ENCODE measurements at regions not wholly inside any gene's neighbourhood (a gene's known extent, or its start where the extent isn't known, plus 50 kb on each side); places are given as distances from the start of the nearest gene placed in this dataset.

DNA sequence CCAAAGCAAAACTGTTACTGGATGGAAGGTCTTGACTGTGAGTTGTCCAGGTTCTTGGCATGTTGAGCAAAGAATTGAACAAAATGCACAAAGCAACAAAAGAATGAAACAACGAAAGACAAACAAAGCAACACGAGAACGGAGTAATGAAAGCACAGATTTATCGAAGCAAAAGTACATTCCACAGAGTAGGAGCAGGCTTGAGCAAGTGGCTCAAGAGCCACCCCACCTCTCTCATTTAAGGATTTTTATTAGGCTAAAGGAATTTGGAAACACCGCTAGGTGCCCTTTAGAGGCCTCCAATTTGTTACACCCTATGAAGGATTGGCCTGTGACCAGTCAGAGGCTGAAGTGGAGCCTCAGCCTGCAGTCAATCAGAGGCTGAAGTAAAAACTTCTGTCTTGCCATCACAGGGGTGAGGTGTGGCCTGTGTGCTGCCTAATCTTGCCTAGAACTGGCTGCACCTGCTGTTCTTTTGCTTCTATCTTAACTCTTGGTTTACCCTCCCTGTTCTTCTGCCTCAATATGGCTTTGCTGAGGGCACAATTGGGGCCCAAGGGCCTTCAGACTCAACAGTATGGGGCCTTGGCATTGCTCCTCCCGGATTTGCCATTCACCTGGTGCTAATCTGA, 59.4 kb upstream of the FTH1 start:
- no peak for DNase-seq

DNA sequence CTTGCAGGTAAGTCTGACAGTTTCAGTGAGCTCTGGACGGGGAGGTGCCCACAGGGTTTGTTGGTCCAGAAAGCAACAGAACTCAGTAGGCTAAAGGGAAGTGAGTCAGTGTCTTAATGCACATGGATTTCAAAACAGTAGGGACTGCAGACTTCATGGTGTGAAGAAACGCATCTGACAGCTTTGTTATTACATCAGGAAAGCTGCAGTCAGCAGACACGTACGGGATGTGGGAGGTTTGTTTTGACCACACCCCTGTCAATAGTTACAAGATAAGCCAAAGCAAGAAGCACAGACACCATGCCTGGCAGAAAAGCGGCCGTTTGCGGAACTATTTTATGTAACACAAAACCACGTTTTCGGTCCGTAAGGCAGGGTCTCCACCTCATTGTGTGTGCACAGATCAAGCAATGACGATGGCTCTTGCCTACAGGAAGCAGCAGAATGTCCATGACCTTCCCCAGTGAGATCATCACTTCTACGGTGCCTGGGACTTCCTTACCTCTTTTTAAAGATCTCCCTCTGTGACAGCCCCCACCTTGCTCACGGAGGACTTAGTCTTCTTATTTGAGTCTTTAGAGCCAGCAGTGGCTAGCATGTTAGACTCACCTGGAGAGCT, 58.2 kb upstream of the FTH1 start:
- peak; percentile 100 for DNase-seq

DNA sequence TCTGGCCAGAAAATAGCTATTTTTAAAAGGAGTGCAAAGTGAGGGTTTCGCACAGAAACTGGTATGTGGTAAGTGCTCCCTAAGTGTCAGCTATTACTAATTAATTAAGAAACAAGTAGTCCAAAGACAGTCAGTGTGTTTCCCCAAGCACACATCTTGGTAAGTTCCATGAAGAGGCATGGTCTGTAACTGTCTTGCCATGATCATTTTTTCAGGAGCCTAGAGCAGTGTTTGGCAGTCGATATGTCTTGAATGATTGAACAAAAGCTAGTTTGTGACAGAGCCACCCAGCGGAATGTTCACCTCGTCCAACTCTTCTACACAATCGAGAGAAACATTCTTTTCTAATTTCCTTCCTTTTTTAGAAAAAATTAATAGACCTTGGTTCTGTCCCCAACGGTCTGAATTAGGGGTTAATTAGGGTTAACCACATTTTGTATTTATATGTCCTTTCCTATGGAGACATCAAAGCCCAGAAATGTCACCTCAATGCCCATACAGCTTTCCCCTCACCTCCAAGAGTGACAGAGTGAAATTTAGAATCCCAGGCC, 57.6 kb upstream of the FTH1 start:
- DNase-seq = peak; percentile 67

GRCh38 chr11:62022211-62022610, 54.8 kb upstream of the FTH1 start:
- DNase-seq = no peak

DNA sequence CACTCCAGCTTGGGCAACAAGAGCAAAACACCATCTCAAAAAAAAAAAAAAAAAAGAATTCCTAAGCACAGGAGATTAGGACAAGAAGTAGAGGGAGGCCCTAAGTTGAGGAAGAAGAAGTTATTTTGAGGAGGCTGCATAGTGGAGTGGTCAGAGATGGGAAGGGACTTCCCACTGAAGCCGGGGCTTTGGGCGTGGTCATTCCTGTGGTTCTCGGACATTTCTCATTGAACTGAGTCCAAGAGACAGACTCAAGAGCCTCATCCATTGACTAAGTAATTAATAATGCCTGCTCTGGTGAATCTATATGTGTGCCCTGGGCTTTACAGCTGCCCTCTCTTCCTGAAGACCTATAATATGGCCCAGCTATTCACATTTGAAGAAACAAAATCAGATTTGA, 53.2 kb upstream of the FTH1 start:
- no peak for DNase-seq

DNA sequence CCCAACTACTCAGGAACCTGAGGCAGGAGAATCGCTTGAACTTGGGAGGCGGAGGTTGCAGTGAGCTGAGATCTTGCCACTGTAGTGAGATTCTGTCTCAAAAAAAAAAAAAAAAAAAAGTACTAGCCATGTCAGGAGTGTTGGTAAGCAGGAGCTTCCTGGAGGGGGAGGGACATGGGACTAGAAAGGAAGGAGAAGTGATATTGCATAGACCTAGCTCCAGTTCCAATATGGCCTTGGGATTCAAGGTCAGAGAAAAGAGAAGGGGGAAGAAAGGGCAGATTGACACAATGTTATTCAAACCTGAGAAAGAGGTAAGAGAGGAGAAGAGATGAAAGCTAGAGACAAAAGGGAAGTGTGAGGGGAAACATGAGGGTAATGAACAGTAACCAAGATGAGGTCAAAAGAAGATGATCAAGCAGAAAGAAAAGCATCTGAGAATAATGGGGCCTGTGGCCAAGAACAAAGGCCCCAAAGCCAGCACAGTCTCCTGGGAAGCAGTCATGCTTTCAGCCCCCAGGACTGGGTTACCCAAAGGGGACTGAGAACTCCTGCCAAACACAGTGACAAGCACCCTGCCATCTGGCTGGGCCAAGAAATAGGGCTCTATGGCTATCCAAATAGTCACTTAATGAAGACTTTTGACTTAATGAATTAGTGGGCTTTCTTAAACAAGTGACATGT, 51.7 kb upstream of the FTH1 start:
- DNase-seq = peak; percentile 52

- DNase-seq = peak; percentile 40
Observed at GRCh38 chr11:62017878-62018655, 50.6 kb upstream of the FTH1 start.

Measured in MV-4-11 (cell line).